ENCODE measurements at regions not wholly inside any gene's neighbourhood (a gene's known extent, or its start where the extent isn't known, plus 50 kb on each side); places are given as distances from the start of the nearest gene placed in this dataset.

GRCh38 chr14:98227000-98227726, 1044.8 kb downstream of the BCL11B start:
- no peak for DNase-seq

- DNase-seq = no peak
Measured at GRCh38 chr14:98227727-98228111, 1044.3 kb downstream of the BCL11B start.

GRCh38 chr14:98229656-98230366, 1042.2 kb downstream of the BCL11B start:
- no peak for DNase-seq

GRCh38 chr14:98230411-98230810, 1041.6 kb downstream of the BCL11B start:
- no peak for DNase-seq

- no peak for DNase-seq
Measured at GRCh38 chr14:98231210-98231609, 1040.8 kb downstream of the BCL11B start.

GRCh38 chr14:98233656-98234055, 1038.3 kb downstream of the BCL11B start:
- no peak for DNase-seq

GRCh38 chr14:98234208-98234607, 1037.8 kb downstream of the BCL11B start:
- no peak for DNase-seq

- no peak for DNase-seq
Measured at GRCh38 chr14:98236314-98236713, 1035.7 kb downstream of the BCL11B start.

GRCh38 chr14:98237939-98238338, 1034.1 kb downstream of the BCL11B start:
- DNase-seq = no peak

GRCh38 chr14:98240376-98240775, 1031.6 kb downstream of the BCL11B start:
- DNase-seq = no peak

- DNase-seq = no peak
Measured at GRCh38 chr14:98242903-98243302, 1029.1 kb downstream of the BCL11B start.

- DNase-seq = no peak
Measured at GRCh38 chr14:98243332-98243731, 1028.7 kb downstream of the BCL11B start.

GRCh38 chr14:98244162-98244948, 1027.6 kb downstream of the BCL11B start:
- peak; percentile 58 for DNase-seq

GRCh38 chr14:98244966-98245569, 1026.9 kb downstream of the BCL11B start:
- DNase-seq = no peak

- no peak for DNase-seq
Measured at GRCh38 chr14:98249057-98249456, 1022.9 kb downstream of the BCL11B start.

GRCh38 chr14:98249476-98249875, 1022.5 kb downstream of the BCL11B start:
- no peak for DNase-seq

- no peak for DNase-seq
Measured at GRCh38 chr14:98252820-98253219, 1019.2 kb downstream of the BCL11B start.

GRCh38 chr14:98259881-98260280, 1012.1 kb downstream of the BCL11B start:
- DNase-seq = no peak

- DNase-seq = no peak
Measured at GRCh38 chr14:98262566-98262965, 1009.4 kb downstream of the BCL11B start.

GRCh38 chr14:98269533-98269932, 1002.5 kb downstream of the BCL11B start:
- DNase-seq = no peak

- no peak for DNase-seq
Measured at GRCh38 chr14:98270201-98270600, 1001.8 kb downstream of the BCL11B start.

- no peak for DNase-seq
Measured at GRCh38 chr14:98274596-98274995, 997.4 kb downstream of the BCL11B start.

GRCh38 chr14:98278800-98279199, 993.2 kb downstream of the BCL11B start:
- DNase-seq = no peak
